HepG2 (cell line): ENCODE measurements at regions not wholly inside any gene's neighbourhood (a gene's known extent, or its start where the extent isn't known, plus 50 kb on each side); places are given as distances from the start of the nearest gene placed in this dataset.

Source experiments
- ATAC-seq: fragments of 200-7000 bp; cut with Tn5 transposase; 3 replicates; pipeline ENCODE4 v1.9.1; 2020; ENCODE audit warnings: mild to moderate bottlenecking, moderate library complexity
- BruUV-seq: library from RNA; stranded (reverse); fragments of 400-500 nt; replicated peaks from 2 replicates; lab custom pipeline; 2021; lab: Mats Ljungman, UMichigan
- CTCF ChIA-PET: fragments of 300-600 bp; formaldehyde crosslinking; extraction: SDS; loops from one replicate; lab custom pipeline; 2021; ENCODE audit warnings: low total read pairs, inconsistent platforms, low intra/inter-chr PET ratio; lab: Yijun Ruan, JAX
- POLR2A ChIA-PET: fragments of 350-600 bp; sonication (Branson Sonifier 250); formaldehyde crosslinking; loops from one replicate; lab custom pipeline; 2020; ENCODE audit warnings: antibody characterized with exemption, inconsistent platforms; lab: Yijun Ruan, JAX
- DNase-seq: peaks from one replicate; pipeline ENCODE4 v3.0.0-alpha.2; 2015; ENCODE audit warnings: low spot score
- FAIRE-seq: peaks from 3 replicates; lab custom pipeline; 2011; peaks lifted over from hg19 to GRCh38; lab: Jason Lieb, UNC
- H2AFZ ChIP-seq: one replicate; pipeline ENCODE4 v1.6.1; 2011; ENCODE audit warnings: low read length, inconsistent platforms
- H3K27ac ChIP-seq: fragments of 300-600 bp; 3 replicates; pipeline ENCODE4 v1.8.0; 2011; ENCODE audit warnings: mixed run types, mild to moderate bottlenecking, mixed read lengths, low read length, inconsistent platforms; ENCODE audit not compliant: insufficient read depth; ENCODE audit errors: extremely low read length
- H3K27me3 ChIP-seq, 2 experiments: fragments of 200-600 bp in 1 of 2; 2 replicates in 1 of 2; 3 replicates in 1 of 2; pipeline versions ENCODE4 v1.6.0 to v1.8.0; 2011; ENCODE audit warnings: low read length in 2 of 2, mild to moderate bottlenecking in 2 of 2, moderate library complexity in 2 of 2, inconsistent platforms in 1 of 2; ENCODE audit not compliant: insufficient read depth in 2 of 2, control insufficient read depth in 1 of 2
- H3K36me3 ChIP-seq, 2 experiments: fragments of 200-600 bp in 1 of 2; replicated peaks in 1 of 2; 2 replicates in 1 of 2; 3 replicates in 1 of 2; pipeline versions ENCODE4 v1.5.1 to v1.8.0; 2011; ENCODE audit warnings: low read length in 2 of 2, inconsistent platforms in 1 of 2; ENCODE audit not compliant: insufficient read depth in 2 of 2, control insufficient read depth in 1 of 2
- H3K4me1 ChIP-seq: 2 replicates; pipeline ENCODE4 v1.5.1; 2012; ENCODE audit warnings: low read length, inconsistent platforms; ENCODE audit not compliant: insufficient read depth
- H3K4me2 ChIP-seq: 2 replicates; pipeline ENCODE4 v1.6.0; 2011; ENCODE audit warnings: low read depth, low read length, inconsistent platforms
- H3K4me3 ChIP-seq, 3 experiments: fragments of 200-600 bp in 1 of 3; sonication (generic), shearing (Covaris generic) in 1 of 3; replicated peaks in 1 of 3; 2 replicates each; pipeline ENCODE4 v1.5.1; 2011 to 2016; ENCODE audit warnings: low read length in 3 of 3, inconsistent platforms in 2 of 3, low read depth in 2 of 3, mild to moderate bottlenecking in 2 of 3, control low read depth in 1 of 3, mixed read lengths in 1 of 3; ENCODE audit not compliant: insufficient read depth in 1 of 3
- H3K79me2 ChIP-seq: one replicate; pipeline ENCODE4 v1.6.1; 2011; ENCODE audit warnings: low read length, inconsistent platforms; ENCODE audit not compliant: insufficient read depth
- H3K9ac ChIP-seq: 2 replicates; pipeline ENCODE4 v1.6.0; 2011; ENCODE audit warnings: mild to moderate bottlenecking, low read depth, low read length, inconsistent platforms; ENCODE audit not compliant: insufficient read depth
- H3K9me3 ChIP-seq: 2 replicates; pipeline ENCODE4 v1.5.1; 2012; ENCODE audit warnings: mild to moderate bottlenecking, low read length
- H4K20me1 ChIP-seq: 2 replicates; pipeline ENCODE4 v1.6.0; 2011; ENCODE audit warnings: inconsistent platforms, mild to moderate bottlenecking, low read length, moderate library complexity; ENCODE audit not compliant: insufficient read depth
- BCL6 ChIP-seq: IDR thresholded peaks from 2 replicates; pipeline ENCODE4 v1.6.1; 2016; ENCODE audit warnings: missing genetic modification reagents, missing compliant biosample characterization
- IKZF1 ChIP-seq: fragments of 450-650 bp; IDR thresholded peaks from 2 replicates; pipeline ENCODE4 v1.7.1; 2016
- KLF6 ChIP-seq: IDR thresholded peaks from 2 replicates; pipeline ENCODE4 v1.8.0; 2016; ENCODE audit warnings: missing biosample characterization, missing genetic modification reagents
- PHF20 ChIP-seq: sonication (generic); formaldehyde crosslinking; IDR thresholded peaks from 2 replicates; pipeline ENCODE4 v1.5.0; 2020; ENCODE audit warnings: mild to moderate bottlenecking, missing genetic modification reagents
- PLRG1 ChIP-seq: fragments of 450-650 bp; conservative IDR thresholded peaks from 2 replicates; pipeline ENCODE4 v1.6.1; 2016
- PRPF4 ChIP-seq: fragments of 200-400 bp; formaldehyde crosslinking; IDR thresholded peaks from 2 replicates; pipeline ENCODE4 v1.6.1; 2016; ENCODE audit warnings: low read length, low read depth; ENCODE audit not compliant: poor library complexity, severe bottlenecking
- TBX2 ChIP-seq: sonication (generic); formaldehyde crosslinking; IDR thresholded peaks from 2 replicates; pipeline ENCODE4 v1.5.0; 2020; ENCODE audit warnings: missing genetic modification reagents, mild to moderate bottlenecking, borderline replicate concordance
- THAP11 ChIP-seq: IDR thresholded peaks from 2 replicates; pipeline ENCODE4 v1.6.1; 2016; ENCODE audit warnings: missing biosample characterization, missing genetic modification reagents
- THYN1 ChIP-seq: sonication (generic); formaldehyde crosslinking; IDR thresholded peaks from 2 replicates; pipeline ENCODE4 v1.8.1; 2023; ENCODE audit warnings: low read depth, mild to moderate bottlenecking, moderate library complexity, missing genetic modification reagents, borderline replicate concordance
- ZNF563 ChIP-seq: sonication (generic); formaldehyde crosslinking; IDR thresholded peaks from 2 replicates; pipeline ENCODE4 v1.8.0; 2022; ENCODE audit warnings: mild to moderate bottlenecking, moderate library complexity, missing genetic modification reagents
- ZNF674 ChIP-seq: sonication (generic); formaldehyde crosslinking; IDR thresholded peaks from 2 replicates; pipeline ENCODE4 v1.5.0; 2020; ENCODE audit warnings: low read depth, mild to moderate bottlenecking, missing genetic modification reagents
- ZNF713 ChIP-seq: sonication (generic); formaldehyde crosslinking; IDR thresholded peaks from 2 replicates; pipeline ENCODE4 v1.4.0; 2020; ENCODE audit warnings: mild to moderate bottlenecking, missing genetic modification reagents
- ZNF775 ChIP-seq: sonication (generic); formaldehyde crosslinking; IDR thresholded peaks from 2 replicates; pipeline ENCODE4 v1.4.0; 2020; ENCODE audit warnings: missing genetic modification reagents, mild to moderate bottlenecking, moderate library complexity, borderline replicate concordance
- WGBS: methylation state at CpG from one replicate; pipeline ENCODE4 v1.1.6; 2017; ENCODE audit warnings: low lambda C conversion rate; 5-methylcytosine and 5-hydroxymethylcytosine counted together
- in situ Hi-C: cut with HindIII; loops from 2 replicates; pipeline ENCODE4 v1.10.0; 2017; ENCODE audit warnings: low pct_unique_long_range_greater_than_20kb; ENCODE audit not compliant: extremely low pct_ligation_motif_present
- intact Hi-C: fragments of 100-400 bp; cut with micrococcal nuclease; formaldehyde crosslinking; loops from one replicate; pipeline ENCODE4 v1.10.0; 2022; ENCODE audit not compliant: unreplicated experiment
- TF ChIP-seq, protein P1 (sequence below): sonication (generic); formaldehyde crosslinking; conservative IDR thresholded peaks from 2 replicates; pipeline ENCODE4 v1.8.1; 2023; ENCODE audit warnings: missing genetic modification reagents
- TF ChIP-seq, protein P2 (sequence below): IDR thresholded peaks from 2 replicates; pipeline ENCODE4 v1.6.1; 2016; ENCODE audit warnings: missing compliant biosample characterization, missing genetic modification reagents, borderline replicate concordance
- TF ChIP-seq, protein P3 (sequence below): fragments of 450-650 bp; IDR thresholded peaks from 2 replicates; pipeline ENCODE4 v1.6.1; 2017; ENCODE audit warnings: mild to moderate bottlenecking
- TF ChIP-seq, protein P4 (sequence below): sonication (generic); formaldehyde crosslinking; IDR thresholded peaks from 2 replicates; pipeline ENCODE4 v1.4.0; 2020; ENCODE audit warnings: missing genetic modification reagents, mild to moderate bottlenecking, borderline replicate concordance

DNA sequence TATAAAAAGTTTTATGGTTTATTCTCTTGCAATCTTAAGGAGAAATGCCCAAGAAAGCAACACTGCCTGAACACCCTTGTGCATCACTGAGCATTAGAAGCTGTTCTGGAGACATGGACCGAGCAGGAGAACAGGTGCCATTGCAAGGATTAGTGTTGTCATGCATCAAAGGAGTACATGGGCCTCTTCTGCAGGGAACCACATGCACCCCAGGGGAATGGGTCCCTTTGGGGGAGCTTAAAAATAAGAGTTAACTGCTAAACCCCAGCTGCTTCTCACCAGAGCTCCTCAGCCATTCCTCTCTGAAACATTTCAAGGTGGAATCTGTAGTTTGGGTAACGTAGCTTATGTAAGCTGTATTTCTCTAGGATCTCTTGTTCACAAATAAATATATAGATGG, 353.0 kb upstream of the SLC7A11 start (continued):
- TF ChIP-seq ZNF713 (CRISPR knock-in tag) (no peak), ZNF563 (CRISPR knock-in tag) (no peak), IKZF1 (no peak), BCL6 (CRISPR knock-in tag) (no peak), TBX2 (no peak), ZNF674 (no peak)
- TF ChIP-seq, protein P1, sequence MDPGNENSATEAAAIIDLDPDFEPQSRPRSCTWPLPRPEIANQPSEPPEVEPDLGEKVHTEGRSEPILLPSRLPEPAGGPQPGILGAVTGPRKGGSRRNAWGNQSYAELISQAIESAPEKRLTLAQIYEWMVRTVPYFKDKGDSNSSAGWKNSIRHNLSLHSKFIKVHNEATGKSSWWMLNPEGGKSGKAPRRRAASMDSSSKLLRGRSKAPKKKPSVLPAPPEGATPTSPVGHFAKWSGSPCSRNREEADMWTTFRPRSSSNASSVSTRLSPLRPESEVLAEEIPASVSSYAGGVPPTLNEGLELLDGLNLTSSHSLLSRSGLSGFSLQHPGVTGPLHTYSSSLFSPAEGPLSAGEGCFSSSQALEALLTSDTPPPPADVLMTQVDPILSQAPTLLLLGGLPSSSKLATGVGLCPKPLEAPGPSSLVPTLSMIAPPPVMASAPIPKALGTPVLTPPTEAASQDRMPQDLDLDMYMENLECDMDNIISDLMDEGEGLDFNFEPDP (CRISPR knock-in tag), result no peak
- TF ChIP-seq, all 625 proteins: peak for 0

DNA sequence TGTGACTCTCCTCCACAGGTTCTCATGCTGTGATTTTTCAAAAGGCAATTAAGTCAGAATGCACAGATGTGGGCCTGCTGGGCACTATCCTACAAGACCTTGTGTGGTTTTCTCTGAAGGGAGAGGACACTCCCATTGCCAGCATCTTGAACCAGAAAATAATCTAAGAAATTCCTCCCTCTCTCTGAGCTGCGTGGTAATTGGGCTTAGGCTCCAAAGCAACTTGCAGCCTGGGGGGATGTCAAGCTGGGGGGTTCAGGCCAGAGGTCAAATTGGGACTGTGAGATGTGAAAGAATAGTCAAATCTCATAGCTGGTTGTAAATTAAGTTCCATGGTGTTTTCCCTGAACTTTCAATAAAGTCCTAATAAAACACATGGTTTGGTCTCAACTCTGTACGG, 350.6 kb upstream of the SLC7A11 start:
- FAIRE-seq, result no peak
- POLR2A ChIA-PET, result no interaction called here
- TF ChIP-seq KLF6 (CRISPR knock-in tag), result no peak
- TF ChIP-seq, protein P2, sequence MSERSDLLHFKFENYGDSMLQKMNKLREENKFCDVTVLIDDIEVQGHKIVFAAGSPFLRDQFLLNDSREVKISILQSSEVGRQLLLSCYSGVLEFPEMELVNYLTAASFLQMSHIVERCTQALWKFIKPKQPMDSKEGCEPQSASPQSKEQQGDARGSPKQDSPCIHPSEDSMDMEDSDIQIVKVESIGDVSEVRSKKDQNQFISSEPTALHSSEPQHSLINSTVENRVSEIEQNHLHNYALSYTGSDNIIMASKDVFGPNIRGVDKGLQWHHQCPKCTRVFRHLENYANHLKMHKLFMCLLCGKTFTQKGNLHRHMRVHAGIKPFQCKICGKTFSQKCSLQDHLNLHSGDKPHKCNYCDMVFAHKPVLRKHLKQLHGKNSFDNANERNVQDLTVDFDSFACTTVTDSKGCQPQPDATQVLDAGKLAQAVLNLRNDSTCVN, result no peak
- no peak for TF ChIP-seq ZNF775
- TF ChIP-seq THAP11 (CRISPR knock-in tag), result no peak
- no peak for TF ChIP-seq THYN1
- TF ChIP-seq, protein P3, sequence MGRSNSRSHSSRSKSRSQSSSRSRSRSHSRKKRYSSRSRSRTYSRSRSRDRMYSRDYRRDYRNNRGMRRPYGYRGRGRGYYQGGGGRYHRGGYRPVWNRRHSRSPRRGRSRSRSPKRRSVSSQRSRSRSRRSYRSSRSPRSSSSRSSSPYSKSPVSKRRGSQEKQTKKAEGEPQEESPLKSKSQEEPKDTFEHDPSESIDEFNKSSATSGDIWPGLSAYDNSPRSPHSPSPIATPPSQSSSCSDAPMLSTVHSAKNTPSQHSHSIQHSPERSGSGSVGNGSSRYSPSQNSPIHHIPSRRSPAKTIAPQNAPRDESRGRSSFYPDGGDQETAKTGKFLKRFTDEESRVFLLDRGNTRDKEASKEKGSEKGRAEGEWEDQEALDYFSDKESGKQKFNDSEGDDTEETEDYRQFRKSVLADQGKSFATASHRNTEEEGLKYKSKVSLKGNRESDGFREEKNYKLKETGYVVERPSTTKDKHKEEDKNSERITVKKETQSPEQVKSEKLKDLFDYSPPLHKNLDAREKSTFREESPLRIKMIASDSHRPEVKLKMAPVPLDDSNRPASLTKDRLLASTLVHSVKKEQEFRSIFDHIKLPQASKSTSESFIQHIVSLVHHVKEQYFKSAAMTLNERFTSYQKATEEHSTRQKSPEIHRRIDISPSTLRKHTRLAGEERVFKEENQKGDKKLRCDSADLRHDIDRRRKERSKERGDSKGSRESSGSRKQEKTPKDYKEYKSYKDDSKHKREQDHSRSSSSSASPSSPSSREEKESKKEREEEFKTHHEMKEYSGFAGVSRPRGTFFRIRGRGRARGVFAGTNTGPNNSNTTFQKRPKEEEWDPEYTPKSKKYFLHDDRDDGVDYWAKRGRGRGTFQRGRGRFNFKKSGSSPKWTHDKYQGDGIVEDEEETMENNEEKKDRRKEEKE, result no peak
- TF ChIP-seq, protein P4, sequence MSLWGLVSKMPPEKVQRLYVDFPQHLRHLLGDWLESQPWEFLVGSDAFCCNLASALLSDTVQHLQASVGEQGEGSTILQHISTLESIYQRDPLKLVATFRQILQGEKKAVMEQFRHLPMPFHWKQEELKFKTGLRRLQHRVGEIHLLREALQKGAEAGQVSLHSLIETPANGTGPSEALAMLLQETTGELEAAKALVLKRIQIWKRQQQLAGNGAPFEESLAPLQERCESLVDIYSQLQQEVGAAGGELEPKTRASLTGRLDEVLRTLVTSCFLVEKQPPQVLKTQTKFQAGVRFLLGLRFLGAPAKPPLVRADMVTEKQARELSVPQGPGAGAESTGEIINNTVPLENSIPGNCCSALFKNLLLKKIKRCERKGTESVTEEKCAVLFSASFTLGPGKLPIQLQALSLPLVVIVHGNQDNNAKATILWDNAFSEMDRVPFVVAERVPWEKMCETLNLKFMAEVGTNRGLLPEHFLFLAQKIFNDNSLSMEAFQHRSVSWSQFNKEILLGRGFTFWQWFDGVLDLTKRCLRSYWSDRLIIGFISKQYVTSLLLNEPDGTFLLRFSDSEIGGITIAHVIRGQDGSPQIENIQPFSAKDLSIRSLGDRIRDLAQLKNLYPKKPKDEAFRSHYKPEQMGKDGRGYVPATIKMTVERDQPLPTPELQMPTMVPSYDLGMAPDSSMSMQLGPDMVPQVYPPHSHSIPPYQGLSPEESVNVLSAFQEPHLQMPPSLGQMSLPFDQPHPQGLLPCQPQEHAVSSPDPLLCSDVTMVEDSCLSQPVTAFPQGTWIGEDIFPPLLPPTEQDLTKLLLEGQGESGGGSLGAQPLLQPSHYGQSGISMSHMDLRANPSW (CRISPR knock-in tag), result no peak
- no peak for TF ChIP-seq PHF20 (CRISPR knock-in tag)
- TF ChIP-seq PLRG1, result no peak
- TF ChIP-seq PRPF4, result no peak

More for the DNA sequence above, 350.6 kb upstream of the SLC7A11 start:
- Histone ChIP-seq H2AFZ (no peak overlapping the region), H3K9me3 (no peaks in the 10 kb centered on the region), H3K4me2 (no peak overlapping the region), H3K27me3 (no peaks in the 10 kb centered on the region), H3K4me3 (no peak overlapping the region), H3K9ac (no peak overlapping the region), H3K79me2 (no peaks in the 10 kb centered on the region), H4K20me1 (no peaks in the 10 kb centered on the region), H3K27ac (no peak overlapping the region), H3K4me1 (no peaks in the 10 kb centered on the region), H3K36me3 (no peaks in the 10 kb centered on the region)
- no TSS peak for BruUV-seq
- DNase-seq, result no peak
- CTCF ChIA-PET, result no interaction called here
- no peak for ATAC-seq
- in situ Hi-C loops, result no loop called here
- 14% methylated on average over 2 of the region's 2 CpGs for WGBS
- intact Hi-C loops, result no loop called here
